Activated T-cell treated with anti-CD3 and anti-CD28 coated beads, Interleukin-2, amount 50 U/mL, for 72 hours (primary cell): ENCODE measurements at regions not wholly inside any gene's neighbourhood (a gene's known extent, or its start where the extent isn't known, plus 50 kb on each side); places are given as distances from the start of the nearest gene placed in this dataset.
"Not testable (repeated sequence)": the region's sequence is repeated elsewhere in the genome, so short reads cannot be mapped to it uniquely, and the experiment has no call there.

Source experiments
- ATAC-seq, 2 donors: fragments of 150-1000 bp; cut with Tn5 transposase; replicated peaks in 1 of 2; 2 replicates each; pipeline ENCODE4 v1.10.0; 2021; ENCODE audit warnings: moderate library complexity in 2 of 2, mild to moderate bottlenecking in 1 of 2
- DNase-seq, 2 donors: peaks; one replicate each; pipeline ENCODE4 v3.0.0; 2021 to 2022; ENCODE audit warnings: mixed read lengths in 1 of 2
- H3K27ac Mint-ChIP-seq: one replicate; pipeline ENCODE4 v1.8.0; 2022; ENCODE audit warnings: mild to moderate bottlenecking, moderate library complexity, mixed read lengths
- H3K27me3 Mint-ChIP-seq: one replicate; pipeline ENCODE4 v1.8.0; 2022; ENCODE audit warnings: low read depth, mixed read lengths
- H3K36me3 Mint-ChIP-seq, 2 donors: one replicate each; pipeline ENCODE4 v1.8.0; 2022; ENCODE audit warnings: mixed read lengths in 2 of 2, mild to moderate bottlenecking in 1 of 2; ENCODE audit not compliant: insufficient read depth in 2 of 2
- H3K4me1 Mint-ChIP-seq: one replicate; pipeline ENCODE4 v1.8.0; 2022; ENCODE audit warnings: low read depth, mixed read lengths
- H3K4me3 Mint-ChIP-seq, 2 donors: one replicate each; pipeline ENCODE4 v1.8.0; 2022; ENCODE audit warnings: mild to moderate bottlenecking in 2 of 2, mixed read lengths in 2 of 2, moderate library complexity in 2 of 2
- H3K9me3 Mint-ChIP-seq, 2 donors: one replicate each; pipeline ENCODE4 v1.8.0; 2022; ENCODE audit warnings: mixed read lengths in 2 of 2

DNA sequence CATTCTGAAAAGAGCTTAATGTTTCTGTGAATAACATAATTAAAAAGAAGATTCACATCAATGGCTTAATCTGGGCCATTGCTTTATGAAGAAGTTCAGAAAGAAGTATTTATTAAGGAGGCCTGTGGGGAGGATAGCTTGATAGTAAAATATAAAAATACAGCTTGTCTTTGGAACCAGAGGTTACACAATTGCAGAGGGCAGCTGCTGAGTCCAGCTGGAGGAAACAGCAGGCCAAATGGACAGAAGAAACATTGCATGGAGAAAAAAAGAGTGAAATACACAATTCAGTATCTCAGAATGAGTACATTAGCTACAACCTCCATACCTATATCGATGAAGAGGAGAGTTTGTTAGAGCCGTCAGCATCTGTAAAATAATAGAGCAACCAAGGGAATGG, 148.0 kb upstream of the NPY2R start:
- no peaks in the 10 kb centered on the region for H3K4me1 Mint-ChIP-seq
- DNase-seq (no peak), ATAC-seq (no peak)
- H3K36me3 Mint-ChIP-seq: no peaks in the 10 kb centered on the region
- H3K4me3 Mint-ChIP-seq: no peak overlapping the region
- no peak overlapping the region for H3K27ac Mint-ChIP-seq
- no peaks in the 10 kb centered on the region for H3K27me3 Mint-ChIP-seq
- H3K9me3 Mint-ChIP-seq: peaks cover 0 to 2% of the 10 kb centered on the region in 2 donors

DNA sequence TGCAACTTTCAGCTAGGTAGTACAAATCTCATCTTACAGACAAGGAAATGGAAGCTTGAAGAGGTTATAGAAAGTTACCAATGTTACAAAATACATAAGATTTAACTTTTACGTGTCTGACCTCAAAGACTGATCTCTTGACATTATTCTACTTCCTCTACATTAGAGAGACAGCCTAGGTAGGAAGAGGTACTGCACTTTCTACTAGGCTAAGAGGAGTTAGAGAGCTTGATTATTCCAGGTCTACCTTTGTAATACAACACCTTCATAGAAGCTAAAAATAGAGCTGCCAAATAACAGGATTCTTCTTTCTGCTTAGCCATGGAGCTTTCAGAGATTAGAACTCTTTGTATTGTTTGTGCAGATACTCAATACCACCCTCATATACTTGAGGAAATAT, 147.6 kb upstream of the NPY2R start:
- Mint-ChIP-seq H3K36me3 (no peaks in the 10 kb centered on the region), H3K27ac (no peak overlapping the region), H3K4me1 (no peaks in the 10 kb centered on the region), H3K9me3 (peaks cover 0 to 2% of the 10 kb centered on the region in 2 donors), H3K4me3 (no peak overlapping the region), H3K27me3 (no peaks in the 10 kb centered on the region)
- DNase-seq: no peak
- ATAC-seq: no peak

DNA sequence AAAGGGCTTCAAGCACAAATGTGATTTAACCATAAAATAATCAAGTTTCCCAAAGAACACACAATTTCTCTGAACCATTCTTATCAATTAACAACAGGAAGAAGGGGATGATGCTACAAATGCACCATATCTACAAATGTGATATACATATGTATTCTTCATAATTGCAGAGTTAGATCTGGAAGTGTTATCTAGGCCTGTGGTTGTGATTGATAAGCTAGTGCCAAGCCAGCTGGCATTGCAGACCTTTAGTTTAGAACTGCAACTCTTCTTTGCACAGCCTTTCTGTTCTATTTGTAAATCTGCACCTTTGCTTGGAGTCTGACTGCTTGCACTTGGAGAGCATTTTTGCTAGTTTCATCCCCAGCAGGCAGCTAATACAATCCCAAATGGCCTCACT, 145.5 kb upstream of the NPY2R start:
- H3K4me3 Mint-ChIP-seq: no peak overlapping the region
- H3K4me1 Mint-ChIP-seq: no peaks in the 10 kb centered on the region
- no peak for ATAC-seq

DNA sequence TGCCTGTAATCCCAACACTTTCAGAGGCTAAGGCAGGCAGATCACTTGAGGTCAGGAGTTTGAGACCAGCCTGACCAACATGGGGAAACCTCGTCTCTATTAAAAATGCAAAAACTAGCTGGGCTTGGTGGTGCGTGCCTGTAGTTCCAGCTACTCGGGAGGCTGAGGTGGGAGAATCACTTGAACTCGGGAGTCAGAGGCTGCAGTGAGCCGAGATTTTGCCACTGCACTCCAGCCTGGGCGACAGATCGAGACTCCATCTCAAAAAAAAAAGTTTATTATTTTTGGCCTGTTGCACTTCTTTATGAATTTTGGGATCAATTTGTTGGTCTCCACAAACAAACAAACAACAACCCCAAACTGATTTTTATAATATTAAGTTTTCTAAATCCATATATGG, 143.5 kb upstream of the NPY2R start:
- H3K27me3 Mint-ChIP-seq, H3K4me1 Mint-ChIP-seq, ATAC-seq, H3K9me3 Mint-ChIP-seq, H3K27ac Mint-ChIP-seq, DNase-seq, H3K4me3 Mint-ChIP-seq, H3K36me3 Mint-ChIP-seq: not testable (repeated sequence)

More for the DNA sequence above, 145.5 kb upstream of the NPY2R start:
- Mint-ChIP-seq H3K9me3 (peaks cover 0 to 3% of the 10 kb centered on the region in 2 donors), H3K27me3 (no peaks in the 10 kb centered on the region), H3K27ac (no peak overlapping the region), H3K36me3 (no peaks in the 10 kb centered on the region)
- DNase-seq: no peak

DNA sequence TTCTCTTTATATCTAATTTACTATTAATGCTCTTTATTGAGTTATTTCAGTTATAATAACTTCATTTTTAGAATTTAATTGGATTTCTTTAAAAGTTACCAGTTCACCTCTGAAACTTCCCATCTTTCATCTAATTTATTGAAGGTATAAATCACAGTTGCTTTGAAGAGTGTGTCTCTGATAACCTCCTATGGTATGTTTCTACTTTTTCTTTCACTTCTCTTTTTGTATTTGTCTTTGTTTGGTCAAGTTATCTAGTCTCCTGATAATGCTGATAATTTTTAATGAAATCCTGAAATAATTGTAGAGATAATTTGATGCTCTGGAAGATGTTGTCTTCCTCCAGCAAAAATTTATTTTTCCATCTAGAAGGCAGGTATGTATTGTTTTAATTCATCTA, 141.6 kb upstream of the NPY2R start:
- H3K27me3 Mint-ChIP-seq: no peaks in the 10 kb centered on the region
- H3K9me3 Mint-ChIP-seq: peaks cover 0 to 2% of the 10 kb centered on the region in 2 donors
- no peak overlapping the region for H3K4me3 Mint-ChIP-seq
- H3K36me3 Mint-ChIP-seq: no peaks in the 10 kb centered on the region
- no peak for DNase-seq
- ATAC-seq: no peak
- H3K27ac Mint-ChIP-seq: no peak overlapping the region
- H3K4me1 Mint-ChIP-seq: no peaks in the 10 kb centered on the region

DNA sequence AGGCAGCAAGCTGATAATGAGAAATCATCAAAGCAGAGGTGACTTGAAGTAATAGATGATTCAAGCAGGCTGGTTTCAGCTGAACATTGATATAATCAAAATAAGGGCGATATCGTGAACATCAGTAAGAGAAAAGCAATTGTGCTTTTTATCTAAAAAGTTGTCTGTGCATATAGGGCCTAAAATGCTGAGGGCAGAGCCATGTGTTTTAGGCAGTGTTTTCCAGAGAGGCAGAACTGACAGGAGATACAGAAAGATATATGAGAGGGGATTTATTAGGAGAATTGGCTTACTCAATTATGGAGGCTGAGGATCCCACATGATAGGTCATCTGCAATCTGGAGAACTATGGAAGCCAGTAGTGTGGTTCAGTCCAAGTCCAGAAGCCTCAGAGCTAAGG, 136.5 kb upstream of the NPY2R start:
- H3K36me3 Mint-ChIP-seq: no peaks in the 10 kb centered on the region
- H3K27me3 Mint-ChIP-seq: no peaks in the 10 kb centered on the region
- ATAC-seq (no peak), DNase-seq (no peak)
- peaks cover 0 to 2% of the 10 kb centered on the region in 2 donors for H3K9me3 Mint-ChIP-seq
- no peaks in the 10 kb centered on the region for H3K4me1 Mint-ChIP-seq
- H3K4me3 Mint-ChIP-seq: no peak overlapping the region
- no peak overlapping the region for H3K27ac Mint-ChIP-seq

DNA sequence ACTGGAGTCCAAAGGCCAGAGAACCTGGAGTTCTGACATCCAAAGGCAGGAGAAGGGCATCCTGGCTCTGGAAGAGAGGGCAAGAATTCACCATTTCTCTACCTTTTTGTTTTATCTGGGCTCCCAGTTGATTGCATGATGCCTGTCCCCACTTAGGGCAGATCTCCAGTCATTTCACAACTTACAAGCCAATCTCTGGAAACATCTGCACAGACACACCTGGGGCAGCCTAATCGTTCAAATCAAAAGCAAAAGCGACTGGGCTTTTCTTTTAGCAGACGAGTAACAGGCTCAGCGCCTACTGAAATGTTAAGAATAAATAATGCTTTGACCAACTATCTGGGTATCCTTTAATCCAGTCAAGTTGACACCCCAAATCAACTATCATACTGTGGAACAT, 136.0 kb upstream of the NPY2R start:
- Mint-ChIP-seq H3K9me3 (peaks cover 0 to 2% of the 10 kb centered on the region in 2 donors), H3K27ac (no peak overlapping the region), H3K36me3 (no peaks in the 10 kb centered on the region), H3K4me3 (no peak overlapping the region), H3K27me3 (no peaks in the 10 kb centered on the region), H3K4me1 (no peaks in the 10 kb centered on the region)
- no peak for ATAC-seq
- no peak for DNase-seq

DNA sequence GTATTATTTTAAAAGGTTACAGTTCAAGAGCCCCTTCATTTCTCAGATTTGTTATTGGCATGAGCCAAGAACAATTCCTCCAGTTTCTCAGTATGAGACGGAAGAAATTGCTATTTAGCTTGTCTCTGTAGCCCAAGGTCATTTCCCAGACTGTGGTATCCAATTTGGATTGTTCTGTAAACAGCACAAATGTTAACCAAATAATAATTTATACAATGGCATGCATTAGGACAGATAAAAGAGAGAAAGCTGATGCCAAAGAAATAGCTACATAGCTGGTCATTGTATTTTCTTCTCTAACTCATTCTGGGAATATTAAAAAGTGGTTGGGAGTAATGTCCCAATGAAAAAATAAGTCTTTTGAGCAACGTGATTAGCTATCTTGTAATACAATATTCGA, 134.6 kb upstream of the NPY2R start:
- Mint-ChIP-seq H3K4me3 (no peak overlapping the region), H3K36me3 (no peaks in the 10 kb centered on the region), H3K4me1 (no peaks in the 10 kb centered on the region), H3K9me3 (peaks cover 0 to 2% of the 10 kb centered on the region in 2 donors), H3K27me3 (no peaks in the 10 kb centered on the region), H3K27ac (no peak overlapping the region)
- ATAC-seq: no peak
- DNase-seq: no peak

DNA sequence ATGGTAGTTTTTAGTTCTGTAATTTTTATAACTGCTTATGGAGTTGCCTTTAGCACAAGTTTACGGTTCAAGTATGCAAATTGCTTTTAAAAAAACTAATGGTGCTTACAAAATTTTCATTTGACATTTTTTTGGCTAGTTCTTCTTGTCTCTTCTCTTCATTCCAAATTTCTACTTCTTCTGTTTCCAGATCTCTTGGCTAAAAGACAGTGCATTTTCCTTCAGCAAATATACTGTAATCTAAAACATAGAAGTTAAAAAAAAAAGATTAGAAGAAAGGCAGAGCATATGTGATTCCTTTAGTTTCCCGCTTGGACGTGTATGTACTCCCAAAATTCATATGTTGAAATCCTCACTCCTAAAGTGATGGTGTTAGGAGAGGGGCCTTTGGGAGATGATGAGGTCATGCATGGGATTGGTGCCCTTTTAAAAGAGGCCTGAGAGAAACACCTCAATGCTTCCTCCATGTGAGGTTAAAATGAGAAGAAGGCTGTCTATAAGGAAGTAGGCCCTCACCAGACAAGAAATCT, 132.1 kb upstream of the NPY2R start:
- H3K36me3 Mint-ChIP-seq: no peaks in the 10 kb centered on the region
- H3K4me1 Mint-ChIP-seq: no peaks in the 10 kb centered on the region
- H3K9me3 Mint-ChIP-seq: peaks cover 0 to 2% of the 10 kb centered on the region in 2 donors
- DNase-seq (no peak), ATAC-seq (no peak)
- H3K27ac Mint-ChIP-seq: no peak overlapping the region
- H3K4me3 Mint-ChIP-seq: no peak overlapping the region
- H3K27me3 Mint-ChIP-seq: no peaks in the 10 kb centered on the region

DNA sequence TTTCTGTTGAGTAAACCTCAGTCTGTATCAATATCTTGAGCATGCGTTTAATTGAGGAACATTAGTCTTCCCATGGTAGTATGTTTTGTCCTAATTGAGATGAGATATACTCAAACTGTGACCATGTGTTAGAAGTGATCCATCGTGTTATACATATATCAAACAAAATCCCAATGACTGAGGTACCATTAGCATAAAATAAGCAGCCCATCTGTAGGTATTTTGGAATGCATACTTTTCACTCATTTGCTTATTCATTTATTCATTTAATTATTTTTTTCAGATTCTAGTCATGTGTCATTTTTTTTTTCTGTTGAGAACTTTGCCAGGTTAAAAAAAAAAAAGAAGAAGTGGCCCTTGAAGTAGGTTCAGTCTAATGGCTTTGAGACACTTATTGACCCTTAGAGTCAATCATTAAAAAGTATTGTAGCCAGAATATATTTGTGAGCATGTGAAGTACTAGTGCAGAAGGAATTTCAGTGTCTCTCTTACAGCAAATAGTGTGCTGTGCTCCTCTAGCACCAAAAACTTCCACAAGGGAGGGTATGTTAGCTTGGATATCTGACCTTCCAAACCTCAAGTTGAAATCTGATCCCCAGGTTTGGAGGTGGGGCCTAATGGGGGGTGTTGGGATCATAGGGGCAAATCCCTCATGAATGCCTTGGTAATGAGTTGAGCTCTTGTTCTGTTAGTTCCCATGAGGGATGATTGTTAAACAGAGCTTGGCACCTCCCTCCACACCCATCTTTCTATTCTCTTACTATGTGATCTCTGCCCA, 130.8 kb upstream of the NPY2R start:
- H3K4me3 Mint-ChIP-seq: no peak overlapping the region
- H3K4me1 Mint-ChIP-seq: no peaks in the 10 kb centered on the region
- peaks cover 0 to 2% of the 10 kb centered on the region in 2 donors for H3K9me3 Mint-ChIP-seq
- no peak overlapping the region for H3K27ac Mint-ChIP-seq
- no peaks in the 10 kb centered on the region for H3K27me3 Mint-ChIP-seq
- DNase-seq: no peak
- no peak for ATAC-seq
- no peaks in the 10 kb centered on the region for H3K36me3 Mint-ChIP-seq

DNA sequence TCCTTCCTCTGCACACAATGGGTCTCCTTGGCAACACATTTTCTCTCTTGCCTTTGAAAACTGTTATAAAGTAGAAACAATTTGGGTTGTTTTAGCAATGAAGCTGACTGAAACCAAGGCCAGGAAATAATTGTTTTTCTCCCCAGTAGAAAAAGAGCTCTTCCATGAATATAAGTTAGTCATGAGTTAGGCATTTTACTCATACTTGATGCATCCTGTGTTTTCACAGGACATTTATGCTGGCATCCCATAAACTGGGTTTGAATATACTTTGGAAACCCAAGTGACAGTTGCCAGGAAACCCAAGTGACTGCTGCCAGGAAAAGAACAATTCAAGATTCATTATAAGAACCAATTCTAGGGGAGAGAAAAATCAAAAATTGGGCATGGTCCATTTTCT, 128.6 kb upstream of the NPY2R start:
- H3K4me1 Mint-ChIP-seq: no peaks in the 10 kb centered on the region
- no peak overlapping the region for H3K4me3 Mint-ChIP-seq
- H3K36me3 Mint-ChIP-seq: no peaks in the 10 kb centered on the region
- H3K27ac Mint-ChIP-seq: no peak overlapping the region
- peaks cover 0 to 2% of the 10 kb centered on the region in 2 donors for H3K9me3 Mint-ChIP-seq
- H3K27me3 Mint-ChIP-seq: no peaks in the 10 kb centered on the region
- DNase-seq (no peak), ATAC-seq (no peak)

DNA sequence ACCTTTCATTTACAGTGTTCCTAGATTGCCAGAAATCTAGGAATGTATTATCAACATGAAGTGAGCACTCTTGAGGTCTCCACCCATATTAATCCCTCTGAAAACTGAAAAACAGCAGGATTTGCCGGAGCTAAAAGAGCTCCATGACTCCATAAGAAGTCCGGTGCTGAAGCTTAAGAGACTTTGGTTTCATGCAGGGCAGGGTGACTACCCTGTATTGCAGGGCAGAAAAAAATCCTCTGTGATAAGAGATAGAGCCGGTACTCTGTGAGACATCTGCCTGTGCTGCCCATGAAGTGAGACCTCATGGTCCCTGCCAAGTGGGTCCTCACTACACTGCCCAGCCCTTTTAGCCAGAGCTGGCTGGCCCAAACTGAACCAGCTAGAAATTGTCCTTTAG, 127.2 kb upstream of the NPY2R start:
- no peak overlapping the region for H3K27ac Mint-ChIP-seq
- no peaks in the 10 kb centered on the region for H3K4me1 Mint-ChIP-seq
- H3K9me3 Mint-ChIP-seq: peaks cover 0 to 2% of the 10 kb centered on the region in 2 donors
- no peaks in the 10 kb centered on the region for H3K27me3 Mint-ChIP-seq
- no peaks in the 10 kb centered on the region for H3K36me3 Mint-ChIP-seq
- DNase-seq: no peak
- H3K4me3 Mint-ChIP-seq: no peak overlapping the region
- ATAC-seq: no peak

DNA sequence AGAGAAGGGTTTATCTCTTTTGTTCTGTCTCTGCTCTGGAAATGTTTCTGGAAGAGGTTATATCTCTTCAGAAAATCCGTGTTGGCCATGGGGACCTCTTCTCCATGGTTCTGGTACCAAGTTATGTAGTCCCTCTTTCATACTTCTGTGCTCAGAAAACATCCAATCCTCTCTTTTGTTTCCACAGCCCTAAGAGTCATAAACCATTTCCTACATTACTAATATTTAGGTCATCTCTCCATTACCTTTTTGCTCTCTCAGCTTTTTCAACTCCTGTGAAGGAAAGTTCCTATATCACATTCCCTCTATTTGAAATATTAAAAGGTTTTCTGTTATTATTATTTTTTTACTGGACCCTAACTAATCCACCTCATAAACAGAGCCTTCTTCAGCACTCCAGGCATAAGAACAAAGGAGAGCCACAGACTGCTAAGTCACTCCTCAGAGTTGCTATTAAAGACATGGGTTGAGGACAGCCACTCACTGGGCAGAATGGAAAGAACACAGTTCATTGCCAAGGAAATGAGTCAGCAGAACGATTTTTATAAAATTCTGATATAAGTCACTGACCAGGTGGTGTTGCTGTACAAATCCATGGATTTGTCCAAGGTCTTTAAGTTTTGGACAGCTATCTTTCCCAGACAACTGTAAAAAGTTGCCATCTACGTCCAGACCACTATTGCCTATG, 122.4 kb upstream of the NPY2R start:
- H3K4me3 Mint-ChIP-seq: no peak overlapping the region
- peaks cover 0 to 2% of the 10 kb centered on the region in 2 donors for H3K9me3 Mint-ChIP-seq
- no peaks in the 10 kb centered on the region for H3K36me3 Mint-ChIP-seq
- H3K27me3 Mint-ChIP-seq: no peaks in the 10 kb centered on the region
- no peak overlapping the region for H3K27ac Mint-ChIP-seq
- no peak for DNase-seq
- ATAC-seq: no peak
- no peaks in the 10 kb centered on the region for H3K4me1 Mint-ChIP-seq
